ENCODE measurements at regions not wholly inside any gene's neighbourhood (a gene's known extent, or its start where the extent isn't known, plus 50 kb on each side); places are given as distances from the start of the nearest gene placed in this dataset.

DNA sequence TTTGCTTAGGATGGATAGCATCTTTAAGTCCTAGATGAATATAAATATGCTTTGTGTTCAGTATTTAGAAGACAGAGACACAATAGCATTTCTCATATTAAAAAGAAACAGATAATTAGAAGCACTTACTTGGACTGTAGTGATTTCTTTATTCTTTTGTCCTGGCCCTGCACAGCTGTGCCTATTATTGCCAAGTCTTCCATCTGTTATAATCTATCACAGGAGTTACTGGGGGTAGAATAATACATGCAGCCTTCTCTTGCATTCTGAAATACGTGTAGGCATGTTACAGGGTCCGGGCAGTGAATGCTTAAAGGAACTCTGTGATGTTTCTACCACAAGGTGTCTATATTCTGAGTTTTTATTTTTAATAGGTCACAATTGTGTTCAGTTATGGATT lies 461.5 kb upstream of the COBL start:
- Histone ChIP-seq H3K4me3 (no peak overlapping the region), H3K27me3 (ENCODE audit: insufficient read depth, low read depth) (peaks cover 9% of the 10 kb centered on the region; the same call in 1 of the 2 replicates), H3K9me2 (ENCODE audit: insufficient read depth) (no peaks in the 10 kb centered on the region; the same call in 1 of the 2 replicates), H2AFZ (no peak overlapping the region), H3K4me1 (replicated peaks; ENCODE audit: insufficient read depth) (no peaks in the 10 kb centered on the region), H3K27ac (no peak overlapping the region), H3K36me3 (ENCODE audit: low read depth) (no peaks in the 10 kb centered on the region), H3K4me2 (no peak overlapping the region), H3K9me3 (ENCODE audit: insufficient read depth, low read depth) (no peaks in the 10 kb centered on the region), H4K20me1 (ENCODE audit: insufficient read depth) (no peaks in the 10 kb centered on the region), H3F3A (ENCODE audit: insufficient read depth, low read depth) (no peaks in the 10 kb centered on the region), H3K79me2 (ENCODE audit: low read depth) (no peaks in the 10 kb centered on the region)
- POLR2A ChIA-PET (ENCODE audit: unreplicated experiment), result no interaction called here
- BruUV-seq (replicated peaks), result no TSS peak
- DNase-seq, result no peak
- TF ChIP-seq, protein P1, sequence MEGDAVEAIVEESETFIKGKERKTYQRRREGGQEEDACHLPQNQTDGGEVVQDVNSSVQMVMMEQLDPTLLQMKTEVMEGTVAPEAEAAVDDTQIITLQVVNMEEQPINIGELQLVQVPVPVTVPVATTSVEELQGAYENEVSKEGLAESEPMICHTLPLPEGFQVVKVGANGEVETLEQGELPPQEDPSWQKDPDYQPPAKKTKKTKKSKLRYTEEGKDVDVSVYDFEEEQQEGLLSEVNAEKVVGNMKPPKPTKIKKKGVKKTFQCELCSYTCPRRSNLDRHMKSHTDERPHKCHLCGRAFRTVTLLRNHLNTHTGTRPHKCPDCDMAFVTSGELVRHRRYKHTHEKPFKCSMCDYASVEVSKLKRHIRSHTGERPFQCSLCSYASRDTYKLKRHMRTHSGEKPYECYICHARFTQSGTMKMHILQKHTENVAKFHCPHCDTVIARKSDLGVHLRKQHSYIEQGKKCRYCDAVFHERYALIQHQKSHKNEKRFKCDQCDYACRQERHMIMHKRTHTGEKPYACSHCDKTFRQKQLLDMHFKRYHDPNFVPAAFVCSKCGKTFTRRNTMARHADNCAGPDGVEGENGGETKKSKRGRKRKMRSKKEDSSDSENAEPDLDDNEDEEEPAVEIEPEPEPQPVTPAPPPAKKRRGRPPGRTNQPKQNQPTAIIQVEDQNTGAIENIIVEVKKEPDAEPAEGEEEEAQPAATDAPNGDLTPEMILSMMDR (conservative IDR thresholded peaks at IDR 0.05), result no peak
- TF ChIP-seq EZH2 (IDR thresholded peaks at IDR 0.05; ENCODE audit: low read depth), result no peak
- CTCF ChIA-PET, result no interaction called here
- intact Hi-C loops (cut with micrococcal nuclease; ENCODE audit: unreplicated experiment), result no loop called here

DNA sequence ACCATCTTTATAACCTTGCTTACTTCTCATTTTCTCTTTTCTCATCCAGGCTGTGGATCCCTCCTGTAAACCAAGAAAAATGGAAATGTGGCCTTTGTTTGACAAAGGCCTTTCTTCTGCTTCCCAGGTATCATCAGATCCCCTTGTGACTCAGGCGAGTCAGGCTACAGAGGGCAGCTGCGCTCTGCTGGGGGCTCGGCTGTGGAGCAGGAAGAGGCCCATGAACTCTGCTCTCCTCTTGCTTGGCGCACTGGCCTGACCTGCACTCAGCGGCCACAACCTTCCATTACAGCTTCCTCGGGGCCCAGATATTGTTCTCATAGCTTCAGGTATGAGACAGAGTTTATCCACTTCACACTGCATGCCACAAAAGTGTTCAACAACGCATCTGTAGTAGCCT lies 457.6 kb upstream of the COBL start:
- intact Hi-C loops (cut with micrococcal nuclease; ENCODE audit: unreplicated experiment), result no loop called here

DNA sequence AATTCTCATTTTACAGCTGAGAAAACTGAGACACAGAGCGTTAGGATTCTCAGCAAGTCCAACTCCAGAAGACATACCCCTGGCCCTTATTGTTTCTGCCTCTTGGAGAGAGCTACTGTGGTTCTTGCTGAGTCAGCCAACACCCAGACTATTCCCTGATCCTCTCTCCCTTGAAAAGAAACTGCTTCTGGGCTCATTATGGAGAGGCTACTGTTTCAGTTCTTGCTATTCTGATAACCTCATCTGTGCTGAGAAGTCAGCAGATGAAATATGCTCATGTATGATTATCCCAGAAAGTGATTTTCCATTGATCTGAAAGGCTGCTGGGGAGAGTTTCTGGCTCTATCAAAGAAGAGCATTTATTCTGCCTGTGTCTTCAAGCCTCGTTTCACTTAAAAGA lies 455.6 kb upstream of the COBL start:
- Histone ChIP-seq H2AFZ (no peak overlapping the region), H3K9me3 (ENCODE audit: insufficient read depth, low read depth) (no peaks in the 10 kb centered on the region), H3K4me1 (replicated peaks; ENCODE audit: insufficient read depth) (no peaks in the 10 kb centered on the region), H3K27me3 (ENCODE audit: insufficient read depth, low read depth) (peaks cover 16% of the 10 kb centered on the region; the same call in 1 of the 2 replicates), H3K9me2 (ENCODE audit: insufficient read depth) (no peaks in the 10 kb centered on the region), H3K4me2 (no peak overlapping the region), H3K36me3 (ENCODE audit: low read depth) (no peaks in the 10 kb centered on the region), H3F3A (ENCODE audit: insufficient read depth, low read depth) (no peaks in the 10 kb centered on the region), H3K27ac (no peak overlapping the region), H3K4me3 (no peak overlapping the region), H4K20me1 (ENCODE audit: insufficient read depth) (no peaks in the 10 kb centered on the region), H3K79me2 (ENCODE audit: low read depth) (no peaks in the 10 kb centered on the region)
- intact Hi-C loops (cut with micrococcal nuclease; ENCODE audit: unreplicated experiment), result no loop called here
- TF ChIP-seq, protein P1 (conservative IDR thresholded peaks at IDR 0.05), result no peak
- TF ChIP-seq EZH2 (IDR thresholded peaks at IDR 0.05; ENCODE audit: low read depth), result no peak
- POLR2A ChIA-PET (ENCODE audit: unreplicated experiment), result no interaction called here
- CTCF ChIA-PET, result no interaction called here
- DNase-seq, result no peak
- no TSS peak for BruUV-seq (replicated peaks)

More for the DNA sequence above, 457.6 kb upstream of the COBL start:
- CTCF ChIA-PET, result no interaction called here
- BruUV-seq (replicated peaks), result no TSS peak
- Histone ChIP-seq H3K4me1 (replicated peaks; ENCODE audit: insufficient read depth) (no peaks in the 10 kb centered on the region), H3K79me2 (ENCODE audit: low read depth) (no peaks in the 10 kb centered on the region), H4K20me1 (ENCODE audit: insufficient read depth) (no peaks in the 10 kb centered on the region), H3F3A (ENCODE audit: insufficient read depth, low read depth) (no peaks in the 10 kb centered on the region), H3K36me3 (ENCODE audit: low read depth) (no peaks in the 10 kb centered on the region), H3K9me2 (ENCODE audit: insufficient read depth) (no peaks in the 10 kb centered on the region), H3K27ac (no peak overlapping the region), H3K4me3 (no peak overlapping the region), H3K4me2 (no peak overlapping the region), H3K9me3 (ENCODE audit: insufficient read depth, low read depth) (no peaks in the 10 kb centered on the region), H3K27me3 (ENCODE audit: insufficient read depth, low read depth) (peaks cover 16% of the 10 kb centered on the region; the same call in 1 of the 2 replicates), H2AFZ (no peak overlapping the region)
- no peak for TF ChIP-seq EZH2 (IDR thresholded peaks at IDR 0.05; ENCODE audit: low read depth)
- TF ChIP-seq, protein P1 (conservative IDR thresholded peaks at IDR 0.05), result no peak
- DNase-seq, result no peak
- POLR2A ChIA-PET (ENCODE audit: unreplicated experiment), result no interaction called here
